Endothelial cell of umbilical vein (primary cell): ENCODE measurements at regions not wholly inside any gene's neighbourhood (a gene's known extent, or its start where the extent isn't known, plus 50 kb on each side); places are given as distances from the start of the nearest gene placed in this dataset.

Experiments used
- BruUV-seq: library from RNA; stranded (reverse); fragments of 400-500 nt; replicated peaks from 2 replicates; lab custom pipeline; 2021; lab: Mats Ljungman, UMichigan
- CTCF ChIA-PET: fragments of 300-600, 350-600 bp; sonication (Branson Sonifier 250); formaldehyde crosslinking; loops from one replicate; lab custom pipeline; 2021; ENCODE audit warnings: antibody characterized with exemption, inconsistent platforms; lab: Charles Lee
- POLR2A ChIA-PET: fragments of 300-600, 350-600 bp; sonication (Branson Sonifier 250); formaldehyde crosslinking; loops from one replicate; lab custom pipeline; 2021; ENCODE audit warnings: antibody characterized with exemption, inconsistent platforms; lab: Charles Lee
- DNase-seq: peaks from one replicate; pipeline ENCODE4 v3.0.0-alpha.2; 2011; ENCODE audit warnings: low read depth, low spot score
- FAIRE-seq: peaks from 2 replicates; lab custom pipeline; 2011; peaks lifted over from hg19 to GRCh38; lab: Jason Lieb, UNC
- H2AFZ ChIP-seq: 2 replicates; pipeline ENCODE4 v1.6.0; 2012; ENCODE audit warnings: low read depth, low read length, control low read depth, inconsistent platforms
- H3K27ac ChIP-seq: 2 replicates; pipeline ENCODE4 v1.5.1; 2011; ENCODE audit warnings: low read depth, mild to moderate bottlenecking, control low read depth, low read length, moderate library complexity; ENCODE audit not compliant: insufficient read depth
- H3K27me3 ChIP-seq, 2 experiments: 2 replicates each; pipeline versions ENCODE4 v1.6.0 to v1.6.1; 2011; ENCODE audit warnings: low read length in 2 of 2, mixed read lengths in 1 of 2; ENCODE audit not compliant: control insufficient read depth in 2 of 2, insufficient read depth in 2 of 2
- H3K36me3 ChIP-seq, 2 experiments: 2 replicates in 1 of 2; 3 replicates in 1 of 2; pipeline ENCODE4 v1.5.1; 2011; ENCODE audit warnings: low read length in 2 of 2, mild to moderate bottlenecking in 1 of 2, moderate library complexity in 1 of 2; ENCODE audit not compliant: control insufficient read depth in 2 of 2, insufficient read depth in 2 of 2; ENCODE audit errors: extremely low read depth in 1 of 2
- H3K4me1 ChIP-seq: 3 replicates; pipeline ENCODE4 v1.5.1; 2011; ENCODE audit warnings: mild to moderate bottlenecking, low read length; ENCODE audit not compliant: control insufficient read depth, insufficient read depth; ENCODE audit errors: extremely low read depth
- H3K4me2 ChIP-seq: 2 replicates; pipeline ENCODE4 v1.6.1; 2011; ENCODE audit warnings: low read length, control low read depth, mixed read lengths; ENCODE audit not compliant: insufficient read depth
- H3K4me3 ChIP-seq, 3 experiments: fragments of 200-600 bp in 1 of 3; sonication (generic), shearing (Covaris generic) in 1 of 3; replicated peaks in 1 of 3; 2 replicates each; pipeline ENCODE4 v1.5.1; 2011 to 2016; ENCODE audit warnings: control low read depth in 3 of 3, low read length in 3 of 3, mild to moderate bottlenecking in 2 of 3, inconsistent platforms in 1 of 3, low read depth in 1 of 3, moderate library complexity in 1 of 3; ENCODE audit not compliant: insufficient read depth in 1 of 3
- H3K79me2 ChIP-seq: 2 replicates; pipeline ENCODE4 v1.6.0; 2012; ENCODE audit warnings: low read length, inconsistent platforms; ENCODE audit not compliant: control insufficient read depth, insufficient read depth
- H3K9ac ChIP-seq: replicated peaks from 2 replicates; pipeline ENCODE3; 2011; ENCODE audit warnings: low read length, control low read depth; ENCODE audit not compliant: insufficient read depth; ENCODE audit errors: extremely low read depth
- H3K9me1 ChIP-seq: replicated peaks from 3 replicates; pipeline ENCODE4 v1.6.0; 2011; ENCODE audit warnings: mild to moderate bottlenecking, low read length; ENCODE audit not compliant: control insufficient read depth, insufficient read depth; ENCODE audit errors: extremely low read depth
- H3K9me3 ChIP-seq: replicated peaks from 2 replicates; pipeline ENCODE4 v1.5.1; 2012; ENCODE audit warnings: low read length, inconsistent platforms; ENCODE audit not compliant: control insufficient read depth, insufficient read depth
- H4K20me1 ChIP-seq: replicated peaks from 2 replicates; pipeline ENCODE3; 2011; ENCODE audit warnings: mild to moderate bottlenecking, low read length; ENCODE audit not compliant: control insufficient read depth, insufficient read depth; ENCODE audit errors: extremely low read depth
- GATA2 ChIP-seq: IDR thresholded peaks from 2 replicates; pipeline ENCODE4 v1.7.0; 2011; ENCODE audit warnings: low read depth, mild to moderate bottlenecking, moderate library complexity, mixed read lengths, low read length; ENCODE audit not compliant: insufficient read length, insufficient read depth
- MAX ChIP-seq: IDR thresholded peaks from 2 replicates; pipeline ENCODE4 v1.6.1; 2011; ENCODE audit not compliant: insufficient read depth, insufficient read length
- POLR2A ChIP-seq: IDR thresholded peaks from 2 replicates; pipeline ENCODE4 v1.6.1; 2012; ENCODE audit warnings: low read depth, mild to moderate bottlenecking, control low read depth, low read length
- dilution Hi-C: fragments of 300-500 bp; cut with MboI; formaldehyde crosslinking; loops from one replicate; pipeline ENCODE4 v1.15.0; 2019; ENCODE audit warnings: low sequenced_read_pairs; ENCODE audit not compliant: extremely low pct_ligation_motif_present
- intact Hi-C: fragments of 100-400 bp; cut with micrococcal nuclease; formaldehyde crosslinking; loops from one replicate; pipeline ENCODE4 v1.10.0; 2022

DNA sequence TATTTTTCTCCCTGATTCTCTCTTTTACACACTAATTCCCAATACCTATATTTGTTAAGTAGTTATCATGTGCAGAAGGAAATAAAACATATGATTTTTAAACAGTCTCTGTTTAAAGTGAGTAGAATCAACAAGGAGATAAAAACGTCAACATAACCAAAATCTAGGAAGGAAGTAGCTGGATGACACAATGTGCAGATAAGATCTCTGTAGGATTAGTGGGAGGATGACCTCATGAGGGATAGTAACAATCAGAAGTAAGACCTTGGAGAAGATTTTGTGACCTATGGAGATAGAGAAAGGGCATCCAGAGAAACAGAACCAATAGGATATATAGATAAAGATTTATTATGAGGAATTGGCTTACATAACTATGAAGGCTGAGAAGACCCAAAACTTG is 262.6 kb upstream of the CDH11 start:
- H3K27ac ChIP-seq: no peak overlapping the region
- no peak overlapping the region for H3K4me3 ChIP-seq
- ChIA-PET POLR2A (no interaction called here), CTCF (no interaction called here)
- no peaks in the 10 kb centered on the region for H4K20me1 ChIP-seq
- dilution Hi-C loops (no loop called here), intact Hi-C loops (no loop called here)
- no peaks in the 10 kb centered on the region for H3K4me1 ChIP-seq
- no peaks in the 10 kb centered on the region for H3K9me1 ChIP-seq
- H3K79me2 ChIP-seq: no peaks in the 10 kb centered on the region
- no peaks in the 10 kb centered on the region for H3K36me3 ChIP-seq
- TF ChIP-seq GATA2 (peak; percentile 73), POLR2A (no peak)
- DNase-seq (peak; percentile 3), FAIRE-seq (no peak)
- no peak overlapping the region for H3K4me2 ChIP-seq
- no peaks in the 10 kb centered on the region for H3K9me3 ChIP-seq
- no peak overlapping the region for H2AFZ ChIP-seq
- H3K27me3 ChIP-seq: no peaks in the 10 kb centered on the region
- no TSS peak for BruUV-seq
- H3K9ac ChIP-seq: no peak overlapping the region

- no TSS peak for BruUV-seq
- dilution Hi-C loops: no loop called here
These were observed 255.3 kb upstream of the CDH11 start for GRCh38 chr16:65377195-65377594.

More at GRCh38 chr16:65377195-65377594, 255.3 kb upstream of the CDH11 start:
- no peaks in the 10 kb centered on the region for H3K27me3 ChIP-seq
- TF ChIP-seq POLR2A (no peak), MAX (no peak)
- no peak overlapping the region for H3K4me3 ChIP-seq
- no peak overlapping the region for H3K9ac ChIP-seq
- no peaks in the 10 kb centered on the region for H3K9me1 ChIP-seq
- ChIA-PET POLR2A (no interaction called here), CTCF (interaction anchor here (0.9 to 1.7 kb wide), 2 partner anchors 10 to 12 kb away, joined by 4 read pairs; no protein-coding TSS in a partner anchor)
- no peaks in the 10 kb centered on the region for H4K20me1 ChIP-seq
- FAIRE-seq (no peak), DNase-seq (no peak)
- peaks cover 5% of the 10 kb centered on the region for H3K4me1 ChIP-seq
- H3K27ac ChIP-seq: no peak overlapping the region
- no peak overlapping the region for H2AFZ ChIP-seq
- no peaks in the 10 kb centered on the region for H3K79me2 ChIP-seq
- no peak overlapping the region for H3K4me2 ChIP-seq
- intact Hi-C loops: no loop called here
- no peaks in the 10 kb centered on the region for H3K36me3 ChIP-seq
- H3K9me3 ChIP-seq: no peaks in the 10 kb centered on the region
